Endothelial cell of umbilical vein (primary cell): ENCODE measurements at regions not wholly inside any gene's neighbourhood (a gene's known extent, or its start where the extent isn't known, plus 50 kb on each side); places are given as distances from the start of the nearest gene placed in this dataset.

Experiments
- BruUV-seq: library from RNA; stranded (reverse); fragments of 400-500 nt; replicated peaks from 2 replicates; lab custom pipeline; 2021; lab: Mats Ljungman, UMichigan
- CTCF ChIA-PET: fragments of 300-600, 350-600 bp; sonication (Branson Sonifier 250); formaldehyde crosslinking; loops from one replicate; lab custom pipeline; 2021; ENCODE audit warnings: antibody characterized with exemption, inconsistent platforms; lab: Charles Lee
- POLR2A ChIA-PET: fragments of 300-600, 350-600 bp; sonication (Branson Sonifier 250); formaldehyde crosslinking; loops from one replicate; lab custom pipeline; 2021; ENCODE audit warnings: antibody characterized with exemption, inconsistent platforms; lab: Charles Lee
- DNase-seq: peaks from one replicate; pipeline ENCODE4 v3.0.0-alpha.2; 2011; ENCODE audit warnings: low read depth, low spot score
- FAIRE-seq: peaks from 2 replicates; lab custom pipeline; 2011; peaks lifted over from hg19 to GRCh38; lab: Jason Lieb, UNC
- H2AFZ ChIP-seq: 2 replicates; pipeline ENCODE4 v1.6.0; 2012; ENCODE audit warnings: low read depth, low read length, control low read depth, inconsistent platforms
- H3K27ac ChIP-seq: 2 replicates; pipeline ENCODE4 v1.5.1; 2011; ENCODE audit warnings: low read depth, mild to moderate bottlenecking, control low read depth, low read length, moderate library complexity; ENCODE audit not compliant: insufficient read depth
- H3K27me3 ChIP-seq, 2 experiments: 2 replicates each; pipeline versions ENCODE4 v1.6.0 to v1.6.1; 2011; ENCODE audit warnings: low read length in 2 of 2, mixed read lengths in 1 of 2; ENCODE audit not compliant: control insufficient read depth in 2 of 2, insufficient read depth in 2 of 2
- H3K36me3 ChIP-seq, 2 experiments: 2 replicates in 1 of 2; 3 replicates in 1 of 2; pipeline ENCODE4 v1.5.1; 2011; ENCODE audit warnings: low read length in 2 of 2, mild to moderate bottlenecking in 1 of 2, moderate library complexity in 1 of 2; ENCODE audit not compliant: control insufficient read depth in 2 of 2, insufficient read depth in 2 of 2; ENCODE audit errors: extremely low read depth in 1 of 2
- H3K4me1 ChIP-seq: 3 replicates; pipeline ENCODE4 v1.5.1; 2011; ENCODE audit warnings: mild to moderate bottlenecking, low read length; ENCODE audit not compliant: control insufficient read depth, insufficient read depth; ENCODE audit errors: extremely low read depth
- H3K4me2 ChIP-seq: 2 replicates; pipeline ENCODE4 v1.6.1; 2011; ENCODE audit warnings: low read length, control low read depth, mixed read lengths; ENCODE audit not compliant: insufficient read depth
- H3K4me3 ChIP-seq, 3 experiments: fragments of 200-600 bp in 1 of 3; sonication (generic), shearing (Covaris generic) in 1 of 3; replicated peaks in 1 of 3; 2 replicates each; pipeline ENCODE4 v1.5.1; 2011 to 2016; ENCODE audit warnings: control low read depth in 3 of 3, low read length in 3 of 3, mild to moderate bottlenecking in 2 of 3, inconsistent platforms in 1 of 3, low read depth in 1 of 3, moderate library complexity in 1 of 3; ENCODE audit not compliant: insufficient read depth in 1 of 3
- H3K79me2 ChIP-seq: 2 replicates; pipeline ENCODE4 v1.6.0; 2012; ENCODE audit warnings: low read length, inconsistent platforms; ENCODE audit not compliant: control insufficient read depth, insufficient read depth
- H3K9ac ChIP-seq: replicated peaks from 2 replicates; pipeline ENCODE3; 2011; ENCODE audit warnings: low read length, control low read depth; ENCODE audit not compliant: insufficient read depth; ENCODE audit errors: extremely low read depth
- H3K9me1 ChIP-seq: replicated peaks from 3 replicates; pipeline ENCODE4 v1.6.0; 2011; ENCODE audit warnings: mild to moderate bottlenecking, low read length; ENCODE audit not compliant: control insufficient read depth, insufficient read depth; ENCODE audit errors: extremely low read depth
- H3K9me3 ChIP-seq: replicated peaks from 2 replicates; pipeline ENCODE4 v1.5.1; 2012; ENCODE audit warnings: low read length, inconsistent platforms; ENCODE audit not compliant: control insufficient read depth, insufficient read depth
- H4K20me1 ChIP-seq: replicated peaks from 2 replicates; pipeline ENCODE3; 2011; ENCODE audit warnings: mild to moderate bottlenecking, low read length; ENCODE audit not compliant: control insufficient read depth, insufficient read depth; ENCODE audit errors: extremely low read depth
- CTCF ChIP-seq, 2 donors: IDR thresholded peaks; 1 replicate in 1 of 2; 2 replicates in 1 of 2; pipeline ENCODE4 v1.5.1; 2011; ENCODE audit warnings: low read length in 2 of 2, mild to moderate bottlenecking in 2 of 2, moderate library complexity in 2 of 2, control low read depth in 1 of 2, inconsistent platforms in 1 of 2, low read depth in 1 of 2; ENCODE audit not compliant: insufficient read depth in 1 of 2; ENCODE audit errors: extremely low read depth in 1 of 2
- EZH2 ChIP-seq: IDR thresholded peaks from 2 replicates; pipeline ENCODE4 v1.6.1; 2012; ENCODE audit warnings: borderline replicate concordance, low read depth, mild to moderate bottlenecking, moderate library complexity, low read length, inconsistent platforms; ENCODE audit not compliant: severe bottlenecking
- FOS ChIP-seq: IDR thresholded peaks from 2 replicates; pipeline ENCODE4 v1.6.1; 2011; ENCODE audit warnings: mild to moderate bottlenecking, low read length, moderate library complexity, borderline replicate concordance; ENCODE audit not compliant: insufficient read depth
- GATA2 ChIP-seq: IDR thresholded peaks from 2 replicates; pipeline ENCODE4 v1.7.0; 2011; ENCODE audit warnings: low read depth, mild to moderate bottlenecking, moderate library complexity, mixed read lengths, low read length; ENCODE audit not compliant: insufficient read length, insufficient read depth
- JUN ChIP-seq: IDR thresholded peaks from 2 replicates; pipeline ENCODE4 v1.6.1; 2011; ENCODE audit warnings: borderline replicate concordance, low read depth; ENCODE audit not compliant: insufficient read length, insufficient read depth
- MAX ChIP-seq: IDR thresholded peaks from 2 replicates; pipeline ENCODE4 v1.6.1; 2011; ENCODE audit not compliant: insufficient read depth, insufficient read length
- POLR2AphosphoS5 ChIP-seq: IDR thresholded peaks from 2 replicates; pipeline ENCODE4 v1.6.1; 2012; ENCODE audit warnings: low read depth, mild to moderate bottlenecking, control low read depth, low read length, moderate library complexity; ENCODE audit not compliant: insufficient read depth
- dilution Hi-C: fragments of 300-500 bp; cut with MboI; formaldehyde crosslinking; loops from one replicate; pipeline ENCODE4 v1.15.0; 2019; ENCODE audit warnings: low sequenced_read_pairs; ENCODE audit not compliant: extremely low pct_ligation_motif_present
- intact Hi-C: fragments of 100-400 bp; cut with micrococcal nuclease; formaldehyde crosslinking; loops from one replicate; pipeline ENCODE4 v1.10.0; 2022

- Histone ChIP-seq H3K36me3 (no peaks in the 10 kb centered on the region), H3K4me1 (no peaks in the 10 kb centered on the region), H3K9ac (no peak overlapping the region), H2AFZ (no peak overlapping the region), H4K20me1 (no peaks in the 10 kb centered on the region), H3K4me3 (no peak overlapping the region), H3K27ac (no peak overlapping the region), H3K79me2 (no peaks in the 10 kb centered on the region), H3K27me3 (no peaks in the 10 kb centered on the region), H3K4me2 (no peak overlapping the region), H3K9me3 (no peaks in the 10 kb centered on the region), H3K9me1 (no peaks in the 10 kb centered on the region)
- FAIRE-seq (no peak), DNase-seq (no peak)
- TF ChIP-seq JUN (no peak), GATA2 (no peak), CTCF (IDR thresholded peaks at IDR 0.05; ENCODE audit: extremely low read depth in 1 of 2, insufficient read depth in 1 of 2, low read depth in 1 of 2, low read length in 2 of 2) (no peak), MAX (no peak), FOS (no peak), EZH2 (no peak), POLR2AphosphoS5 (no peak)
- dilution Hi-C loops (no loop called here), intact Hi-C loops (no loop called here)
- POLR2A ChIA-PET = no interaction called here
- CTCF ChIA-PET = no interaction called here
- no TSS peak for BruUV-seq
Measured at GRCh38 chr2:167383610-167384194, 495.4 kb downstream of the XIRP2 start.
